ENCODE measurements at regions not wholly inside any gene's neighbourhood (a gene's known extent, or its start where the extent isn't known, plus 50 kb on each side); places are given as distances from the start of the nearest gene placed in this dataset.

GRCh38 chr5:107169867-107170266 is 500.9 kb downstream of the EFNA5 start:
- Histone ChIP-seq H4K20me1 (ENCODE audit: insufficient read depth, low read length) (no peaks in the 10 kb centered on the region), H3K36me3 (ENCODE audit: insufficient read depth, low read length) (no peaks in the 10 kb centered on the region; the same call in 1 of the 2 replicates), H3K27ac (ENCODE audit: low read depth, low read length, poor library complexity, severe bottlenecking) (no peak overlapping the region), H3K9me2 (ENCODE audit: insufficient read depth, low read length) (no peaks in the 10 kb centered on the region), H2AFZ (ENCODE audit: low read length) (no peak overlapping the region), H3K9me3 (ENCODE audit: low read length) (peaks cover 31% of the 10 kb centered on the region; the same call in 1 of the 2 replicates), H3K4me1 (ENCODE audit: insufficient read depth, low read length, poor library complexity, severe bottlenecking) (no peaks in the 10 kb centered on the region), H3K79me2 (ENCODE audit: insufficient read depth, low read depth, low read length) (no peaks in the 10 kb centered on the region), H3K4me3 (ENCODE audit: low read depth, low read length, poor library complexity, severe bottlenecking) (no peak overlapping the region), H3K4me2 (ENCODE audit: low read length) (no peak overlapping the region)
- ChIA-PET CTCF (ENCODE audit: unreplicated experiment) (no interaction called here), POLR2A (interaction anchor here (0.9 to 1.0 kb wide), 3 partner anchors 13 to 43 kb away, joined by 3 to 4 read pairs (median 3); no protein-coding TSS in a partner anchor)
- no TSS peak for BruUV-seq (replicated peaks)
- no peak for DNase-seq (ENCODE audit: low spot score)
- TF ChIP-seq EZH2phosphoT487 (IDR thresholded peaks at IDR 0.05; ENCODE audit: borderline replicate concordance, low read depth, low read length), result no peak
- TF ChIP-seq, protein P1, sequence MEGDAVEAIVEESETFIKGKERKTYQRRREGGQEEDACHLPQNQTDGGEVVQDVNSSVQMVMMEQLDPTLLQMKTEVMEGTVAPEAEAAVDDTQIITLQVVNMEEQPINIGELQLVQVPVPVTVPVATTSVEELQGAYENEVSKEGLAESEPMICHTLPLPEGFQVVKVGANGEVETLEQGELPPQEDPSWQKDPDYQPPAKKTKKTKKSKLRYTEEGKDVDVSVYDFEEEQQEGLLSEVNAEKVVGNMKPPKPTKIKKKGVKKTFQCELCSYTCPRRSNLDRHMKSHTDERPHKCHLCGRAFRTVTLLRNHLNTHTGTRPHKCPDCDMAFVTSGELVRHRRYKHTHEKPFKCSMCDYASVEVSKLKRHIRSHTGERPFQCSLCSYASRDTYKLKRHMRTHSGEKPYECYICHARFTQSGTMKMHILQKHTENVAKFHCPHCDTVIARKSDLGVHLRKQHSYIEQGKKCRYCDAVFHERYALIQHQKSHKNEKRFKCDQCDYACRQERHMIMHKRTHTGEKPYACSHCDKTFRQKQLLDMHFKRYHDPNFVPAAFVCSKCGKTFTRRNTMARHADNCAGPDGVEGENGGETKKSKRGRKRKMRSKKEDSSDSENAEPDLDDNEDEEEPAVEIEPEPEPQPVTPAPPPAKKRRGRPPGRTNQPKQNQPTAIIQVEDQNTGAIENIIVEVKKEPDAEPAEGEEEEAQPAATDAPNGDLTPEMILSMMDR (conservative IDR thresholded peaks at IDR 0.05; ENCODE audit: low read length), result no peak
- intact Hi-C loops (cut with micrococcal nuclease; ENCODE audit: unreplicated experiment), result no loop called here

GRCh38 chr5:107168848-107169752 is 501.6 kb downstream of the EFNA5 start:
- Histone ChIP-seq H3K36me3 (ENCODE audit: insufficient read depth, low read length) (no peaks in the 10 kb centered on the region; the same call in 1 of the 2 replicates), H4K20me1 (ENCODE audit: insufficient read depth, low read length) (no peaks in the 10 kb centered on the region), H3K4me1 (ENCODE audit: insufficient read depth, low read length, poor library complexity, severe bottlenecking) (no peaks in the 10 kb centered on the region), H3K9me3 (ENCODE audit: low read length) (peaks cover 31% of the 10 kb centered on the region; the same call in 1 of the 2 replicates), H3K9me2 (ENCODE audit: insufficient read depth, low read length) (no peaks in the 10 kb centered on the region), H2AFZ (ENCODE audit: low read length) (no peak overlapping the region), H3K27ac (ENCODE audit: low read depth, low read length, poor library complexity, severe bottlenecking) (no peak overlapping the region), H3K79me2 (ENCODE audit: insufficient read depth, low read depth, low read length) (no peaks in the 10 kb centered on the region), H3K4me3 (ENCODE audit: low read depth, low read length, poor library complexity, severe bottlenecking) (no peak overlapping the region), H3K4me2 (ENCODE audit: low read length) (no peak overlapping the region)
- DNase-seq (ENCODE audit: low spot score), result no peak
- CTCF ChIA-PET (ENCODE audit: unreplicated experiment), result no interaction called here
- no TSS peak for BruUV-seq (replicated peaks)
- intact Hi-C loops (cut with micrococcal nuclease; ENCODE audit: unreplicated experiment), result no loop called here
- TF ChIP-seq EZH2phosphoT487 (IDR thresholded peaks at IDR 0.05; ENCODE audit: borderline replicate concordance, low read depth, low read length), result no peak
- TF ChIP-seq, protein P1 (conservative IDR thresholded peaks at IDR 0.05; ENCODE audit: low read length), result no peak
- POLR2A ChIA-PET, result no interaction called here

DNA sequence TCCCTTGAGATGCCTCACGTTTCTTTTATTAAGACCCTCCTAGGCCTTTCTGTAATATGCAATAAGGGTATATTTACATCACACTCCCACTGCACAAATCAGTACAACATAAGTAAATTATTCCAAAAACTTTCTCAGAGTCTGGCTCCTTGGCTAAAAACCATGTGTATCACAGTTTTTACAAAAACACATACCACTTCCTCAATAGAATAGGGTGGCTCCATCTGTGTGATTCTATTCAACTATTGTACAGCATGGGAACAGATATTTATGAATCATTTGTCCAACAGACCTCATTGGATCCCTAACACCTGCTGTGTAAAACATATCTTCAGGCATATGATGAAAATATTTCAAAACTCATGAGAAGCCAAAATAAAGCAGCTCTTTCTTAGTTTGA is 502.7 kb downstream of the EFNA5 start:
- Histone ChIP-seq H3K9me2 (ENCODE audit: insufficient read depth, low read length) (no peaks in the 10 kb centered on the region), H3K79me2 (ENCODE audit: insufficient read depth, low read depth, low read length) (no peaks in the 10 kb centered on the region), H3K36me3 (ENCODE audit: insufficient read depth, low read length) (no peaks in the 10 kb centered on the region; the same call in 1 of the 2 replicates), H3K4me2 (ENCODE audit: low read length) (no peak overlapping the region), H3K9me3 (ENCODE audit: low read length) (peaks cover 31% of the 10 kb centered on the region; the same call in 1 of the 2 replicates), H3K27ac (ENCODE audit: low read depth, low read length, poor library complexity, severe bottlenecking) (no peak overlapping the region), H3K4me1 (ENCODE audit: insufficient read depth, low read length, poor library complexity, severe bottlenecking) (no peaks in the 10 kb centered on the region), H2AFZ (ENCODE audit: low read length) (no peak overlapping the region), H4K20me1 (ENCODE audit: insufficient read depth, low read length) (no peaks in the 10 kb centered on the region), H3K4me3 (ENCODE audit: low read depth, low read length, poor library complexity, severe bottlenecking) (no peak overlapping the region)
- no peak for DNase-seq (ENCODE audit: low spot score)
- CTCF ChIA-PET (ENCODE audit: unreplicated experiment), result no interaction called here
- BruUV-seq (replicated peaks), result no TSS peak
- intact Hi-C loops (cut with micrococcal nuclease; ENCODE audit: unreplicated experiment), result no loop called here
- POLR2A ChIA-PET, result interaction anchor here (0.6 to 1.5 kb wide), 5 partner anchors 12 to 640 kb away, joined by 3 to 4 read pairs (median 3); no protein-coding TSS in a partner anchor
- TF ChIP-seq EZH2phosphoT487 (IDR thresholded peaks at IDR 0.05; ENCODE audit: borderline replicate concordance, low read depth, low read length), result no peak
- TF ChIP-seq, protein P1 (conservative IDR thresholded peaks at IDR 0.05; ENCODE audit: low read length), result no peak
